Immature natural killer cell (primary cell): ENCODE measurements at regions not wholly inside any gene's neighbourhood (a gene's known extent, or its start where the extent isn't known, plus 50 kb on each side); places are given as distances from the start of the nearest gene placed in this dataset.

Source experiments
- DNase-seq, 3 donors: peaks; one replicate each; pipeline ENCODE4 v3.0.0; 2022; ENCODE audit warnings: mixed read lengths in 1 of 3
- H3K27ac Mint-ChIP-seq, 6 donors: one replicate each; pipeline ENCODE4 v1.8.0; 2020; ENCODE audit warnings: mixed read lengths in 6 of 6, mild to moderate bottlenecking in 5 of 6, inconsistent platforms in 4 of 6, moderate library complexity in 3 of 6
- H3K27me3 Mint-ChIP-seq, 3 donors: one replicate each; pipeline ENCODE4 v1.8.0; 2020 to 2021; ENCODE audit warnings: low read depth in 3 of 3, mild to moderate bottlenecking in 3 of 3, mixed read lengths in 3 of 3, moderate library complexity in 3 of 3, inconsistent platforms in 1 of 3
- H3K36me3 Mint-ChIP-seq, 3 donors: one replicate each; pipeline ENCODE4 v1.8.0; 2020; ENCODE audit warnings: mixed read lengths in 3 of 3, inconsistent platforms in 2 of 3, mild to moderate bottlenecking in 2 of 3
- H3K4me1 Mint-ChIP-seq, 2 donors: one replicate each; pipeline ENCODE4 v1.8.0; 2020; ENCODE audit warnings: inconsistent platforms in 2 of 2, mild to moderate bottlenecking in 2 of 2, mixed read lengths in 2 of 2, moderate library complexity in 1 of 2
- H3K4me3 Mint-ChIP-seq, 5 donors: one replicate each; pipeline ENCODE4 v1.8.0; 2020; ENCODE audit warnings: mild to moderate bottlenecking in 5 of 5, mixed read lengths in 5 of 5, inconsistent platforms in 3 of 5, moderate library complexity in 3 of 5
- H3K9me3 Mint-ChIP-seq, 6 donors: one replicate each; pipeline ENCODE4 v1.8.0; 2020; ENCODE audit warnings: mild to moderate bottlenecking in 6 of 6, mixed read lengths in 6 of 6, inconsistent platforms in 4 of 6, moderate library complexity in 3 of 6

GRCh38 chr18:67222887-67223286 lies 293.6 kb downstream of the DSEL start:
- H3K27ac Mint-ChIP-seq = no peak overlapping the region
- peaks cover 1 to 2% (median 1%) of the 10 kb centered on the region in 3 donors for H3K27me3 Mint-ChIP-seq
- H3K4me1 Mint-ChIP-seq = no peaks in the 10 kb centered on the region
- no peaks in the 10 kb centered on the region for H3K36me3 Mint-ChIP-seq
- no peak for DNase-seq
- H3K9me3 Mint-ChIP-seq = peaks cover 0 to 2% (median 0%) of the 10 kb centered on the region in 6 donors
- H3K4me3 Mint-ChIP-seq = no peak overlapping the region

- no peak overlapping the region for H3K27ac Mint-ChIP-seq
- no peaks in the 10 kb centered on the region for H3K36me3 Mint-ChIP-seq
- DNase-seq = no peak
- no peaks in the 10 kb centered on the region for H3K9me3 Mint-ChIP-seq
- no peak overlapping the region for H3K4me3 Mint-ChIP-seq
- no peaks in the 10 kb centered on the region for H3K4me1 Mint-ChIP-seq
- peaks cover 0 to 2% (median 1%) of the 10 kb centered on the region in 3 donors for H3K27me3 Mint-ChIP-seq
These were observed 296.7 kb downstream of the DSEL start for GRCh38 chr18:67219821-67220220.

GRCh38 chr18:67218556-67218955 lies 298.0 kb downstream of the DSEL start:
- DNase-seq = no peak
- H3K4me1 Mint-ChIP-seq = no peaks in the 10 kb centered on the region
- H3K9me3 Mint-ChIP-seq = no peaks in the 10 kb centered on the region
- no peak overlapping the region for H3K27ac Mint-ChIP-seq
- peaks cover 0 to 2% (median 1%) of the 10 kb centered on the region in 3 donors for H3K27me3 Mint-ChIP-seq
- no peak overlapping the region for H3K4me3 Mint-ChIP-seq
- no peaks in the 10 kb centered on the region for H3K36me3 Mint-ChIP-seq

GRCh38 chr18:67217551-67218166 lies 298.9 kb downstream of the DSEL start:
- peak; percentile 22 to 44 (median 38) for DNase-seq
- Mint-ChIP-seq H3K9me3 (no peaks in the 10 kb centered on the region), H3K4me1 (no peaks in the 10 kb centered on the region), H3K27me3 (peaks cover 0 to 2% (median 0%) of the 10 kb centered on the region in 3 donors), H3K27ac (no peak overlapping the region), H3K4me3 (no peak overlapping the region), H3K36me3 (no peaks in the 10 kb centered on the region)

GRCh38 chr18:67216846-67217245 lies 299.7 kb downstream of the DSEL start:
- Mint-ChIP-seq H3K27ac (no peak overlapping the region), H3K4me3 (no peak overlapping the region), H3K27me3 (peaks cover 0 to 2% (median 0%) of the 10 kb centered on the region in 3 donors), H3K36me3 (no peaks in the 10 kb centered on the region), H3K9me3 (no peaks in the 10 kb centered on the region), H3K4me1 (no peaks in the 10 kb centered on the region)
- no peak for DNase-seq

GRCh38 chr18:67215686-67216085 lies 300.8 kb downstream of the DSEL start:
- Mint-ChIP-seq H3K27ac (no peak overlapping the region), H3K36me3 (no peaks in the 10 kb centered on the region), H3K27me3 (peaks cover 0 to 2% (median 0%) of the 10 kb centered on the region in 3 donors), H3K9me3 (no peaks in the 10 kb centered on the region), H3K4me1 (no peaks in the 10 kb centered on the region), H3K4me3 (no peak overlapping the region)
- no peak for DNase-seq

- no peaks in the 10 kb centered on the region for H3K4me1 Mint-ChIP-seq
- no peaks in the 10 kb centered on the region for H3K36me3 Mint-ChIP-seq
- H3K9me3 Mint-ChIP-seq = no peaks in the 10 kb centered on the region
- no peaks in the 10 kb centered on the region for H3K27me3 Mint-ChIP-seq
- DNase-seq = no peak
- H3K4me3 Mint-ChIP-seq = no peak overlapping the region
- no peak overlapping the region for H3K27ac Mint-ChIP-seq
These were observed 304.9 kb downstream of the DSEL start for GRCh38 chr18:67211646-67212045.

- H3K4me1 Mint-ChIP-seq = no peaks in the 10 kb centered on the region
- H3K9me3 Mint-ChIP-seq = peaks cover 0 to 4% (median 0%) of the 10 kb centered on the region in 6 donors
- H3K27me3 Mint-ChIP-seq = peaks cover 0 to 3% (median 0%) of the 10 kb centered on the region in 3 donors
- H3K36me3 Mint-ChIP-seq = no peaks in the 10 kb centered on the region
- no peak overlapping the region for H3K27ac Mint-ChIP-seq
- no peak for DNase-seq
- H3K4me3 Mint-ChIP-seq = no peak overlapping the region
These were observed 315.9 kb downstream of the DSEL start for GRCh38 chr18:67200665-67201064.

GRCh38 chr18:67199993-67200617 lies 316.4 kb downstream of the DSEL start:
- Mint-ChIP-seq H3K36me3 (no peaks in the 10 kb centered on the region), H3K4me3 (no peak overlapping the region), H3K27ac (no peak overlapping the region), H3K27me3 (peaks cover 0 to 3% (median 0%) of the 10 kb centered on the region in 3 donors), H3K9me3 (peaks cover 0 to 4% (median 0%) of the 10 kb centered on the region in 6 donors), H3K4me1 (no peaks in the 10 kb centered on the region)
- DNase-seq = no peak

- H3K36me3 Mint-ChIP-seq = no peaks in the 10 kb centered on the region
These were observed 321.6 kb downstream of the DSEL start for GRCh38 chr18:67194886-67195285.

GRCh38 chr18:67192535-67192934 lies 324.0 kb downstream of the DSEL start:
- Mint-ChIP-seq H3K4me1 (no peaks in the 10 kb centered on the region), H3K9me3 (peaks cover 0 to 4% (median 0%) of the 10 kb centered on the region in 6 donors), H3K4me3 (no peak overlapping the region), H3K27ac (no peak overlapping the region), H3K27me3 (peaks cover 0 to 2% (median 0%) of the 10 kb centered on the region in 3 donors), H3K36me3 (no peaks in the 10 kb centered on the region)
- no peak for DNase-seq

More at GRCh38 chr18:67194886-67195285, 321.6 kb downstream of the DSEL start:
- Mint-ChIP-seq H3K4me1 (no peaks in the 10 kb centered on the region), H3K4me3 (no peak overlapping the region), H3K27ac (no peak overlapping the region), H3K27me3 (peaks cover 0 to under 1% (median 0%) of the 10 kb centered on the region in 3 donors), H3K9me3 (peaks cover 0 to 4% (median 0%) of the 10 kb centered on the region in 6 donors)
- no peak for DNase-seq

GRCh38 chr18:67183398-67183797 lies 333.1 kb downstream of the DSEL start:
- no peaks in the 10 kb centered on the region for H3K4me1 Mint-ChIP-seq
- H3K27ac Mint-ChIP-seq = no peak overlapping the region
- H3K36me3 Mint-ChIP-seq = no peaks in the 10 kb centered on the region
- DNase-seq = no peak
- peaks cover 0 to 4% (median 0%) of the 10 kb centered on the region in 6 donors for H3K9me3 Mint-ChIP-seq
- H3K27me3 Mint-ChIP-seq = no peaks in the 10 kb centered on the region
- H3K4me3 Mint-ChIP-seq = no peak overlapping the region

GRCh38 chr18:67179726-67180125 lies 336.8 kb downstream of the DSEL start:
- peaks cover 0 to 4% (median 0%) of the 10 kb centered on the region in 6 donors for H3K9me3 Mint-ChIP-seq

GRCh38 chr18:67159662-67160061 lies 356.9 kb downstream of the DSEL start:
- Mint-ChIP-seq H3K27me3 (no peaks in the 10 kb centered on the region), H3K9me3 (peaks cover 0 to 20% (median 6%) of the 10 kb centered on the region in 6 donors), H3K36me3 (no peaks in the 10 kb centered on the region), H3K4me1 (no peaks in the 10 kb centered on the region), H3K27ac (no peak overlapping the region), H3K4me3 (no peak overlapping the region)
- no peak for DNase-seq

More at GRCh38 chr18:67179726-67180125, 336.8 kb downstream of the DSEL start:
- Mint-ChIP-seq H3K4me1 (no peaks in the 10 kb centered on the region), H3K4me3 (no peak overlapping the region), H3K36me3 (no peaks in the 10 kb centered on the region), H3K27me3 (no peaks in the 10 kb centered on the region), H3K27ac (no peak overlapping the region)
- no peak for DNase-seq
